ENCODE measurements at regions not wholly inside any gene's neighbourhood (a gene's known extent, or its start where the extent isn't known, plus 50 kb on each side); places are given as distances from the start of the nearest gene placed in this dataset.

DNA sequence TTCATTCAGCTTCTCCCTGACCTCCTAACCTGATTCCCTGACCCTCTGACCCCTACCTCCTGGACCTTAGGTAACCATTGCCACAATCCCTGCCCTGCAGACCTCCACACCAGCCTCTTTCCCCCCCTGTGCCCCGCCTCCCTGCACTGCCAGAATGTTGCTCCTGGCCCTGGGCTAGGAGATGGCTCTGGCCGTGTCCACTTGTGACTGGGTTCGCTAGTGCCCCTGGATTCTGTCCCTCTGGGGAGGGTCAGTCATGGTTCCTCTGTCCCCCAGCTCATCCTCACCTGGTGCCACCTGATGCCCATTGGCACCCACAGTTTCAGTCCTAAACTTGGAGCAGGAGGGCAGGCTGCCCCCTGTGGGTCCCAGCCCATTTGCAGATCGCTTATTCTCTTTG is 56.2 kb upstream of the PRR23E start:
- Histone ChIP-seq H3K27ac (ENCODE audit: extremely low read length, insufficient read depth, low read length) (no peak overlapping the region), H3K4me1 (ENCODE audit: insufficient read depth, low read length) (no peaks in the 10 kb centered on the region), H3K4me3 (replicated peaks in 1 of 3; ENCODE audit: insufficient read depth in 1 of 3, low read depth in 2 of 3, low read length in 3 of 3) (no peak overlapping the region), H3K4me2 (ENCODE audit: low read depth, low read length) (no peak overlapping the region), H3K27me3 (ENCODE audit: control insufficient read depth in 1 of 2, insufficient read depth in 2 of 2, low read length in 2 of 2) (peaks cover 12 to 60% of the 10 kb centered on the region in 2 experiments), H3K9ac (ENCODE audit: insufficient read depth, low read depth, low read length) (no peak overlapping the region), H4K20me1 (ENCODE audit: insufficient read depth, low read length) (0 out of 2 replicates have a peak, but pooled peaks cover 4% of the 10 kb centered on the region), H3K36me3 (replicated peaks in 1 of 2; ENCODE audit: control insufficient read depth in 1 of 2, insufficient read depth in 2 of 2, low read length in 2 of 2) (no peaks in the 10 kb centered on the region), H3K9me3 (ENCODE audit: low read length) (no peaks in the 10 kb centered on the region), H3K79me2 (ENCODE audit: insufficient read depth, low read length) (no peaks in the 10 kb centered on the region), H2AFZ (ENCODE audit: low read length) (no peak overlapping the region)
- WGBS (ENCODE audit: low lambda C conversion rate) = 21% methylated on average over 3 of the region's 4 CpGs
- POLR2A ChIA-PET = no interaction called here
- FAIRE-seq = no peak
- DNase-seq (ENCODE audit: low spot score) = no peak
- ATAC-seq = no peak
- in situ Hi-C loops (cut with HindIII; ENCODE audit: extremely low pct_ligation_motif_present, low pct_unique_long_range_greater_than_20kb) (no loop called here), intact Hi-C loops (cut with micrococcal nuclease; ENCODE audit: unreplicated experiment) (no loop called here)
- no TSS peak for BruUV-seq (replicated peaks)
- CTCF ChIA-PET (ENCODE audit: low intra/inter-chr PET ratio, low total read pairs) = no interaction called here
- no peak for TF ChIP-seq ZMYM2 (CRISPR knock-in tag; IDR thresholded peaks at IDR 0.05)
- TF ChIP-seq NCOR1 (IDR thresholded peaks at IDR 0.05; ENCODE audit: borderline replicate concordance, low read length) = no peak
- TF ChIP-seq NBN (conservative IDR thresholded peaks at IDR 0.05) = no peak
- no peak for TF ChIP-seq ZNF720 (CRISPR knock-in tag; IDR thresholded peaks at IDR 0.05)
- TF ChIP-seq SMARCC2 (IDR thresholded peaks at IDR 0.05) = no peak
- TF ChIP-seq ZNF780A (CRISPR knock-in tag; IDR thresholded peaks at IDR 0.05) = no peak
- TF ChIP-seq ZNF737 (CRISPR knock-in tag; IDR thresholded peaks at IDR 0.05; ENCODE audit: borderline replicate concordance) = no peak
- no peak for TF ChIP-seq ZNF576 (CRISPR knock-in tag; IDR thresholded peaks at IDR 0.05)
- TF ChIP-seq, protein P1, sequence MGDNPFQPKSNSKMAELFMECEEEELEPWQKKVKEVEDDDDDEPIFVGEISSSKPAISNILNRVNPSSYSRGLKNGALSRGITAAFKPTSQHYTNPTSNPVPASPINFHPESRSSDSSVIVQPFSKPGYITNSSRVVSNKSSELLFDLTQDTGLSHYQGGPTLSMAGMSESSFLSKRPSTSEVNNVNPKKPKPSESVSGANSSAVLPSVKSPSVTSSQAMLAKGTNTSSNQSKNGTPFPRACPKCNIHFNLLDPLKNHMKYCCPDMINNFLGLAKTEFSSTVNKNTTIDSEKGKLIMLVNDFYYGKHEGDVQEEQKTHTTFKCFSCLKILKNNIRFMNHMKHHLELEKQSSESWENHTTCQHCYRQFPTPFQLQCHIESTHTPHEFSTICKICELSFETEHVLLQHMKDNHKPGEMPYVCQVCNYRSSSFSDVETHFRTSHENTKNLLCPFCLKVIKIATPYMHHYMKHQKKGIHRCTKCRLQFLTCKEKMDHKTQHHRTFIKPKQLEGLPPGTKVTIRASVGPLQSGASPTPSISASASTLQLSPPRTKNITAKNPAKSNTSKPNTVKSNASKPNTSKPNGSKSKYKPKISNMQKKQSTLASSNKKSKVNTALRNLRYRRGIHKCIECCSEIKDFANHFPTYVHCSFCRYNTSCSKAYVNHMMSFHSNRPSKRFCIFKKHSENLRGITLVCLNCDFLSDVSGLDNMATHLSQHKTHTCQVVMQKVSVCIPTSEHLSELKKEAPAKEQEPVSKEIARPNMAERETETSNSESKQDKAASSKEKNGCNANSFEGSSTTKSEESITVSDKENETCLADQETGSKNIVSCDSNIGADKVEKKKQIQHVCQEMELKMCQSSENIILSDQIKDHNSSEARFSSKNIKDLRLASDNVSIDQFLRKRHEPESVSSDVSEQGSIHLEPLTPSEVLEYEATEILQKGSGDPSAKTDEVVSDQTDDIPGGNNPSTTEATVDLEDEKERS (CRISPR knock-in tag; IDR thresholded peaks at IDR 0.05) = no peak
- TF ChIP-seq TSC22D2 (CRISPR knock-in tag; IDR thresholded peaks at IDR 0.05; ENCODE audit: borderline replicate concordance) = no peak
- TF ChIP-seq SKI (IDR thresholded peaks at IDR 0.05; ENCODE audit: partially characterized antibody) = no peak
- TF ChIP-seq, protein P2, sequence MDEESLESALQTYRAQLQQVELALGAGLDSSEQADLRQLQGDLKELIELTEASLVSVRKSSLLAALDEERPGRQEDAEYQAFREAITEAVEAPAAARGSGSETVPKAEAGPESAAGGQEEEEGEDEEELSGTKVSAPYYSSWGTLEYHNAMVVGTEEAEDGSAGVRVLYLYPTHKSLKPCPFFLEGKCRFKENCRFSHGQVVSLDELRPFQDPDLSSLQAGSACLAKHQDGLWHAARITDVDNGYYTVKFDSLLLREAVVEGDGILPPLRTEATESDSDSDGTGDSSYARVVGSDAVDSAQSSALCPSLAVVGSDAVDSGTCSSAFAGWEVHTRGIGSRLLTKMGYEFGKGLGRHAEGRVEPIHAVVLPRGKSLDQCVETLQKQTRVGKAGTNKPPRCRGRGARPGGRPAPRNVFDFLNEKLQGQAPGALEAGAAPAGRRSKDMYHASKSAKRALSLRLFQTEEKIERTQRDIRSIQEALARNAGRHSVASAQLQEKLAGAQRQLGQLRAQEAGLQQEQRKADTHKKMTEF (CRISPR knock-in tag; IDR thresholded peaks at IDR 0.05) = no peak
- TF ChIP-seq RBFOX2 (IDR thresholded peaks at IDR 0.05; ENCODE audit: low read depth, low read length) = no peak
- no peak for TF ChIP-seq SMYD3 (CRISPR knock-in tag; IDR thresholded peaks at IDR 0.05)
- no peak for TF ChIP-seq ZNF512B (CRISPR knock-in tag; IDR thresholded peaks at IDR 0.05; ENCODE audit: borderline replicate concordance)
- TF ChIP-seq ZFP37 (CRISPR knock-in tag; IDR thresholded peaks at IDR 0.05; ENCODE audit: borderline replicate concordance) = no peak
- TF ChIP-seq SMAD9 (CRISPR knock-in tag; IDR thresholded peaks at IDR 0.05) = no peak
